Activated gamma-delta T cell (primary cell): ENCODE measurements at regions not wholly inside any gene's neighbourhood (a gene's known extent, or its start where the extent isn't known, plus 50 kb on each side); places are given as distances from the start of the nearest gene placed in this dataset.

Experiments
- DNase-seq: peaks from one replicate; lab custom pipeline; 2025; lab: John Stamatoyannopoulos, UW

GRCh38 chr5:116652196-116652729 lies 77.6 kb upstream of the SEMA6A start:
- DNase-seq, result no peak

- no peak for DNase-seq
These were observed 77.0 kb upstream of the SEMA6A start for GRCh38 chr5:116651653-116652052.

- no peak for DNase-seq
These were observed 76.3 kb upstream of the SEMA6A start for GRCh38 chr5:116650964-116651363.

- no peak for DNase-seq
These were observed 75.9 kb upstream of the SEMA6A start for GRCh38 chr5:116650544-116650943.

- no peak for DNase-seq
These were observed 72.1 kb upstream of the SEMA6A start for GRCh38 chr5:116646611-116647289.

GRCh38 chr5:116645627-116646026 lies 71.0 kb upstream of the SEMA6A start:
- DNase-seq, result no peak

- DNase-seq, result no peak
These were observed 65.6 kb upstream of the SEMA6A start for GRCh38 chr5:116640236-116640635.

GRCh38 chr5:116637149-116637740 lies 62.6 kb upstream of the SEMA6A start:
- no peak for DNase-seq

GRCh38 chr5:116632890-116633289 lies 58.3 kb upstream of the SEMA6A start:
- DNase-seq, result no peak

- no peak for DNase-seq
These were observed 56.5 kb upstream of the SEMA6A start for GRCh38 chr5:116631147-116631546.

- no peak for DNase-seq
These were observed 54.5 kb upstream of the SEMA6A start for GRCh38 chr5:116629168-116629567.

- DNase-seq, result no peak
These were observed 52.5 kb upstream of the SEMA6A start for GRCh38 chr5:116626945-116627679.

- DNase-seq, result no peak
These were observed 51.7 kb upstream of the SEMA6A start for GRCh38 chr5:116626272-116626723.
